Neural crest cell (in vitro differentiated cells): ENCODE measurements at regions not wholly inside any gene's neighbourhood (a gene's known extent, or its start where the extent isn't known, plus 50 kb on each side); places are given as distances from the start of the nearest gene placed in this dataset.
"Not testable (repeated sequence)": the region's sequence is repeated elsewhere in the genome, so short reads cannot be mapped to it uniquely, and the experiment has no call there.

Source experiments
- DNase-seq: peaks from one replicate; pipeline ENCODE4 v3.0.0; 2021; ENCODE audit warnings: low read depth, mixed read lengths, low spot score
- H3K27ac Mint-ChIP-seq: one replicate; pipeline ENCODE4 v1.8.0; 2021; ENCODE audit warnings: mild to moderate bottlenecking, mixed read lengths; ENCODE audit not compliant: unreplicated experiment
- H3K27me3 Mint-ChIP-seq: 2 replicates; pipeline ENCODE4 v1.8.0; 2021; ENCODE audit warnings: low read depth, mild to moderate bottlenecking, mixed read lengths
- H3K36me3 Mint-ChIP-seq: 2 replicates; pipeline ENCODE4 v1.8.0; 2021; ENCODE audit warnings: low read depth, mild to moderate bottlenecking, mixed read lengths
- H3K4me1 Mint-ChIP-seq: 2 replicates; pipeline ENCODE4 v1.8.0; 2021; ENCODE audit warnings: mixed read lengths
- H3K4me3 Mint-ChIP-seq: one replicate; pipeline ENCODE4 v1.8.0; 2021; ENCODE audit warnings: mild to moderate bottlenecking, mixed read lengths
- H3K9me3 Mint-ChIP-seq: 2 replicates; pipeline ENCODE4 v1.8.0; 2021; ENCODE audit warnings: mixed read lengths
- TF ChIP-seq, protein P1 (sequence below): fragments of 200-600 bp; sonication (generic); conservative IDR thresholded peaks from 2 replicates; pipeline ENCODE4 v1.5.0; 2021; ENCODE audit warnings: antibody characterized with exemption, mild to moderate bottlenecking

GRCh38 chr3:28149960-28150359 lies 91.5 kb upstream of the CMC1 start:
- Mint-ChIP-seq H3K36me3 (no peaks in the 10 kb centered on the region), H3K27ac (no peak overlapping the region), H3K27me3 (no peaks in the 10 kb centered on the region), H3K9me3 (peaks cover 2% of the 10 kb centered on the region), H3K4me3 (no peak overlapping the region), H3K4me1 (peaks cover 4% of the 10 kb centered on the region)
- TF ChIP-seq, protein P1, sequence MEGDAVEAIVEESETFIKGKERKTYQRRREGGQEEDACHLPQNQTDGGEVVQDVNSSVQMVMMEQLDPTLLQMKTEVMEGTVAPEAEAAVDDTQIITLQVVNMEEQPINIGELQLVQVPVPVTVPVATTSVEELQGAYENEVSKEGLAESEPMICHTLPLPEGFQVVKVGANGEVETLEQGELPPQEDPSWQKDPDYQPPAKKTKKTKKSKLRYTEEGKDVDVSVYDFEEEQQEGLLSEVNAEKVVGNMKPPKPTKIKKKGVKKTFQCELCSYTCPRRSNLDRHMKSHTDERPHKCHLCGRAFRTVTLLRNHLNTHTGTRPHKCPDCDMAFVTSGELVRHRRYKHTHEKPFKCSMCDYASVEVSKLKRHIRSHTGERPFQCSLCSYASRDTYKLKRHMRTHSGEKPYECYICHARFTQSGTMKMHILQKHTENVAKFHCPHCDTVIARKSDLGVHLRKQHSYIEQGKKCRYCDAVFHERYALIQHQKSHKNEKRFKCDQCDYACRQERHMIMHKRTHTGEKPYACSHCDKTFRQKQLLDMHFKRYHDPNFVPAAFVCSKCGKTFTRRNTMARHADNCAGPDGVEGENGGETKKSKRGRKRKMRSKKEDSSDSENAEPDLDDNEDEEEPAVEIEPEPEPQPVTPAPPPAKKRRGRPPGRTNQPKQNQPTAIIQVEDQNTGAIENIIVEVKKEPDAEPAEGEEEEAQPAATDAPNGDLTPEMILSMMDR: no peak
- no peak for DNase-seq

DNA sequence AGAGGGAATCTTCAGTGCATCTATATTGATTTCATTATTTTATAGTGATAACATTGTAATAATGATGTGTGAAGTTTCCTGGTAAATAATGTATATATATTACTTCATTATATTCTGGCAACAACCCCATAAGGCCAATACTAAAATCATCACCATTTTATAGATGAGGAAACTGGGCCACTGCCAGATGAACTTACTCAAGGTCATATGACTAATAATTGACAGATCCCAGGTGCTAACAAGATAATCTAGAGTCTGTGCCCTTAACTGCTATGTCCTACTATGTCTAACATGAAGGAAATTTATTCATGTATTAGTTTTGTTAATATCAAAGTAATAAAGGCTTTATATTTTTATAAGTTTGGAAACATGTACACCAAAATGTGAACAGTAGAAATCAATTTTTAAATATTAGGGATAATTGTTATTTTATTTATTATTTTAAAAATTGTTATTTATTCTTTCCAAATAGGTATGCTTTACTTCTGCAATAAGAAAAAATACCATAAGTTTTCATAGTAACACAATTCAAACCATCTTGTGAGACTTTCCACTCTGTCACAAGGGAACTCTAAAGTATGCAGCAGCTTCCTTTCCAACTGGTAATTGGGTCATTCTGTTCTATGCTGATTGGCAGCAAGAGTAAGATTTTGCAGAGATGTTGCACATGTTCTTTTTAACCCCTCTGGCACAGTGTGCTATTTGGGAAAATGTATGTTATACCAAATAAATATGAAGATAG lies 90.8 kb upstream of the CMC1 start:
- DNase-seq: no peak
- no peak overlapping the region for H3K27ac Mint-ChIP-seq
- TF ChIP-seq, protein P1: no peak
- H3K9me3 Mint-ChIP-seq: peaks cover 2% of the 10 kb centered on the region
- H3K36me3 Mint-ChIP-seq: no peaks in the 10 kb centered on the region
- peaks cover 3% of the 10 kb centered on the region for H3K4me1 Mint-ChIP-seq
- H3K27me3 Mint-ChIP-seq: no peaks in the 10 kb centered on the region
- no peak overlapping the region for H3K4me3 Mint-ChIP-seq

DNA sequence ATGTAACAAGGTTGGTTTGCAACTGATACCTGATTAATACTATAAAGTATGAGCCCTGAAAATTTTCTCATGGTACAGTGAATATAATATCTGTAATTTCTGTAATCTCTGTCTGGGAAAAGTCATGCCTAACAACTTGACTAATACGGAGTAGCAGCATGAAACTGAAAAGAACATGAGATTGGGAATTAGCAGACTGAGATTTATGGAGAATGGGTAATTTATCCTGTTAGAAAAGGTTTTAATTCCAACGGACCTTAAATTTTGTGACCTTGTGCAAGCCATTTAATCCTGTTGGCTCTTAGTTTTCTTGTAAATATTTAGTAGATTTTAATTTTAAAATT lies 90.2 kb upstream of the CMC1 start:
- DNase-seq: no peak
- TF ChIP-seq, protein P1: no peak
- H3K9me3 Mint-ChIP-seq: peaks cover 2% of the 10 kb centered on the region
- H3K36me3 Mint-ChIP-seq: no peaks in the 10 kb centered on the region
- H3K4me1 Mint-ChIP-seq: no peaks in the 10 kb centered on the region
- H3K4me3 Mint-ChIP-seq: no peak overlapping the region
- no peak overlapping the region for H3K27ac Mint-ChIP-seq
- H3K27me3 Mint-ChIP-seq: no peaks in the 10 kb centered on the region

DNA sequence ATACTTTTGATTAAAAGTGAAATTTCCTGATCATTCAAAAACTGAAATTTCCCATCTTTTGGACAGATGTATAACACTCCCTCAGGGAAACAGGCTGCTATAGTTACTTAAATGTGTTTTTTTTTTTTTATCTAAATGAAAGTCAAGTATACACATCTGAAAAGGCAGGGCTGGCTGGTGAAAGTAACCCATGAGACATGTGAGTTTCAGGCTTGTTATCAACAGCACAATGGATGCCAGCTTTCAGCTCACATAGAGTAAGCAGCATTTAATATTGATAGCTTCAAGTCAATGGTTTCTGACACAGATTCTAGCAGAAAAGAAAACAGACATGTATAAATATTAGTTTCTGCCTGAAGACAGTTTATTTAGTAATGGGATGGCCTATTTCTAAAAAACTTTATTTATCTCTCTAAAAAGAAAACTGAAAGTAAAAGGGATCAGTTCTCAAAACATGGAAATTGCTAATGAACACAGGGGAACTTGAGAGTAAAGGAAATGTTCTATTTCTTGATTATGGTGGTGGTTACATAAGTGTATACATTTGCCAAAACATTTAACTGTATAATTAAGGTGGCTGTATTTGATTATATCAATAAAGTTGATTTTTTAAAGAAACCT lies 89.7 kb upstream of the CMC1 start:
- H3K4me1 Mint-ChIP-seq: no peaks in the 10 kb centered on the region
- DNase-seq: no peak
- H3K27me3 Mint-ChIP-seq: no peaks in the 10 kb centered on the region
- no peak overlapping the region for H3K4me3 Mint-ChIP-seq
- H3K27ac Mint-ChIP-seq: no peak overlapping the region
- H3K36me3 Mint-ChIP-seq: no peaks in the 10 kb centered on the region
- TF ChIP-seq, protein P1: no peak
- H3K9me3 Mint-ChIP-seq: peaks cover 2% of the 10 kb centered on the region

GRCh38 chr3:28155631-28156030 lies 85.8 kb upstream of the CMC1 start:
- no peak for DNase-seq
- TF ChIP-seq, protein P1: no peak
- peaks cover 13% of the 10 kb centered on the region for H3K9me3 Mint-ChIP-seq
- peaks cover 3% of the 10 kb centered on the region for H3K36me3 Mint-ChIP-seq
- no peak overlapping the region for H3K4me3 Mint-ChIP-seq
- no peak overlapping the region for H3K27ac Mint-ChIP-seq
- H3K4me1 Mint-ChIP-seq: no peaks in the 10 kb centered on the region
- H3K27me3 Mint-ChIP-seq: no peaks in the 10 kb centered on the region

DNA sequence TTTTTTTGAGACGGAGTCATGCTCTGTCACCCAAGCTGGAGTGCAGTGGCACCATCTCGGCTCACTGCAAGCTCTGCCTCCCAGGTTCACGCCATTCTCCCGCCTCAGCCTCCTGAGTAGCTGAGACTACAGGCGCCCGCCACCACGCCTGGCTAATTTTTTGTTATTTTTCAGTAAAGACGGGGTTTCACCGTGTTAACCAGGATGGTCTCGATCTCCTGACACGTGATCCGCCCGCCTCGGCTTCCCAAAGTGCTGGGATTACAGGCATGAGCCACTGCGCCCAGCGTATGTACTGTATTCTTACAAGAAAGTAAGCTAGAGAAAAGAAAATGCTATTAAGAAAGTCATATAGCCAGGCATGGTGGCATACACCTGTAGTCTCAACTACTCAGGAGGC lies 84.8 kb upstream of the CMC1 start:
- not testable (repeated sequence) for DNase-seq, H3K4me3 Mint-ChIP-seq, H3K36me3 Mint-ChIP-seq, H3K27me3 Mint-ChIP-seq, H3K4me1 Mint-ChIP-seq, H3K27ac Mint-ChIP-seq
- peaks cover 13% of the 10 kb centered on the region for H3K9me3 Mint-ChIP-seq
